GM19035 (cell line): ENCODE measurements at regions not wholly inside any gene's neighbourhood (a gene's known extent, or its start where the extent isn't known, plus 50 kb on each side); places are given as distances from the start of the nearest gene placed in this dataset.

Experiments used
- ATAC-seq: cut with Tn5 transposase; IDR thresholded peaks from one replicate; pipeline ENCODE4 v1.9.1; 2021; ENCODE audit not compliant: unreplicated experiment

GRCh38 chr3:147046916-147047315 lies 359.4 kb downstream of the ZIC4 start:
- ATAC-seq: no peak

- ATAC-seq: no peak
Observed at GRCh38 chr3:147038481-147038880, 367.9 kb downstream of the ZIC4 start.

- ATAC-seq: no peak
Observed at GRCh38 chr3:147034359-147034758, 372.0 kb downstream of the ZIC4 start.

DNA sequence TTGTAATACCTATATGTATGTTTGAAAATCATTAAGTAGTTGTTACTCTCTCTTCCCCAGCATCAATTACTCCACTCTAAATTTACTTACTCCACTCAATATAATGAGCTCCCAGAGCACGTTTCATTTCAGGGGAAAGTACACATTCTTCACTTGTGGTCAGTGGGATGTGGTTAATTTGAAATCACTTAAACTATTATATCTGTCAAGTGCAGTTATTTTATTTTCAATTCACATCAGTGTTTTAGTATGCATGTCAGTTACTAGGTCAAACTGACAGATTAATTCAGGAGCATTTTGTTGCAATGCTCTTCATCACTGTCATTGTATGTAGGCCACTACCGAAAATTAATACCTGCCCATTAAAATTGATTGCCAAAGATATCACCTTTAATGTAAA lies 376.1 kb downstream of the ZIC4 start:
- ATAC-seq: no peak

DNA sequence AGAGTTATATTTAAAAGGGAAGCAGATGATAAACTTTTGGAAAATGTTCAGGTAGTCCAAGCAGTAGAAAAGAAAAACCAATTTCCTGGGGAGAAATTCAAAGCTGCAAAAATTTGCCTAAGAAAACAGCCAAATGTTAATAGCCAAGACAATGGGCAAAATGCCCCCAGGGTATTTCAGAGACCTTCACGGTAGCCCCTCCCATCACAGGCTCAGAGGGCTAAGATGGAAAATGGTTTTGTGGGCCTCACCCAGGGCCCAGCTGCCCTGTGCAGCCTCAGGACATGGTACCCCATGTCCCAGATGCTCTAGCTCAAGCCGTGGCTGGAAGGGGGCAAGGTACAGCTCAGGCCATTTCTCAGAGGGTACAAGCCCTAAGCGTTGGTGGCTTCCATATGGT lies 391.0 kb downstream of the ZIC4 start:
- no peak for ATAC-seq

GRCh38 chr3:147008886-147009285 lies 397.5 kb downstream of the ZIC4 start:
- no peak for ATAC-seq

DNA sequence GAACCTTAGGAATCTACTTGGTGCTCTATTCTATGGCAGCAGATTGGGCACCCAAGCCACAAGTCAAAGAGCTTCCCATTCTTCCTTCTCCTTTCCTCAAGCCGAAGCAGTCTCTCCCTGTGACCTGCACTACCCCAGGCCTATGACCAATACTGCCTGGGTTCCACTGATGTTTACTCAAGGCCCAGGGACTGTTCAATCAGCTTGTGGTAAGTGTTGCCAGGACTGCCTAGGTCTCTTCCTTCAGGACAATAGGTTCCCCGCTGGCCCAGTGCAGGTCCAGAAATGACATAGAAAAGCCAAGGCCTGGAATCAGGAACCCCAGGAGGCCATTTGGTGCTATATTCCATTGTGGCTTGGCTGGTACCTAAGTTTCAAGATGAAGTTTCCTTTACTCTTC lies 397.9 kb downstream of the ZIC4 start:
- no peak for ATAC-seq

- ATAC-seq: no peak
Observed at GRCh38 chr3:147007736-147008245, 398.6 kb downstream of the ZIC4 start.

- no peak for ATAC-seq
Observed at GRCh38 chr3:147002721-147003120, 397.6 kb upstream of the PLSCR5 start.

DNA sequence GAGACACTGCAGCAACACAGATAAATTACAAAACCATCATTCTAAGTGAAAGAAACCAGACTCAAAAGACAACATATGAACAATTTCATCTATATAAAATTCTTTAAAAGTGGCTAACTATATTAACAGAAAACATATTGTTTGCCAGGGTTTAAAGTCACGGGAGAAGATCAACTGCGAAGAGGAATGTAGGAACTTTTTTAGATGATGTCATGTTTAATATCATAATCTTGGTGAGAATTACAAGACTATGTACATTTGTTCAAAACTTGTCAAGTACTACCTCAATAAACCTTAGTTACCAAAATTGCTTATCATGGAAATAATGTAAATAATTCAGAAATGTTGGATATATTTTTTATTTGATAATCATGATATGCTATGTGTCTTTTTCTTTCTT lies 395.1 kb upstream of the PLSCR5 start:
- no peak for ATAC-seq

DNA sequence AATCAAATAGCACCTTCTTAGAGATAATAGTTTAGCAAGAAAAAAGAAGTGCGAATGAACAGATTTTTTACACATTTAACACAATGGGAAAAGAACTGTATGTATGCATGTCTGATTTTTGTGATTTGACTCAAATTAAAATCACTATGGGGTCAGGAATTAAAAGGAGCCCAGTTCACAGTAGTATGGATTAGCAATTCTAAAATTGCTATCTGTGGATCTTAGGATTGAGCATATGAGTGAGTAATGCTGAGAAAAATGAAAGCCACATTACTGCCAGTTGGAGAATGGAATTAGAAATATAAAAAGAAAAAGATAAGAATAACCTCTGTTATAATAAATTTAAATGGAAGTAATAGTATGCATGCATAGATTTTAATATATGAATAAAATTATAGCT lies 386.8 kb upstream of the PLSCR5 start:
- ATAC-seq: no peak

- ATAC-seq: no peak
Observed at GRCh38 chr3:146975476-146975875, 370.3 kb upstream of the PLSCR5 start.

GRCh38 chr3:146975032-146975431 lies 369.9 kb upstream of the PLSCR5 start:
- no peak for ATAC-seq

DNA sequence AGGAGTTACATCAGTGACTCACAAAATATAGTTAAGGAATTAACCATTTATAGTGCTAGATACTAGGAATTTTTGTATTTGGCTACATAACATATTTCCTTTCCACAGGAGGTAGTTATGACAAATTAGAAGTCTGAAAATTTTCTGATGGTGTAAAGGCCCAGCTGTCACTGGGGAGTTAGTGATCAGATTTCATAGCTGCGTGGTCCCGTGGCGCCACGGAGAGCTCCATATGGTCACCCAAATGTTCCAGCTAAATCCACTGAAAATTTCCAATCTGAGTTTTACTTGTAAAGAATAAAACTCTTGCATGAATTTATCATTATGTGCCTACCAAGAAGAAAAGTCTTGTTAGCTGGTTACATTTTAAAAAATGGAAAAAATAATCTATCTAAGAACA lies 368.9 kb upstream of the PLSCR5 start:
- ATAC-seq: no peak

GRCh38 chr3:146972726-146973125 lies 367.6 kb upstream of the PLSCR5 start:
- ATAC-seq: no peak

GRCh38 chr3:146970236-146970635 lies 365.1 kb upstream of the PLSCR5 start:
- ATAC-seq: no peak

DNA sequence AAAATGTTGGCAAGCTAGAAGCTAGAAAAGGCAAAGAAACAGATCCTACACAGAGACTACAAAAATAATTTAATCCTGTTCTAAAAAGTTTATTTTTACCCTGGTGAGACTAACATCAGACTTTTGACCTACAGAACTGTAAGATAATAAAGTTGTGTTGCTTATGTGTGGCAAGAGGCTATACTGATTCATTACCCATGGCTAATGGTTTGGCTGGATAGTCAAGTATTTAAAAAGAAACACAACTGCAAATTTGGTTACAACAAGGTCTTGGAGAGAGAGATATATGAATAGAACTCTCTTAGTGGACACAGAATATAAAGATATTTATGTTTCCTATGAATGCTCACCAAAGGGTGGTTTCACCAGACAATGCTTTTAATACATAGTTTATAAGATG lies 364.2 kb upstream of the PLSCR5 start:
- no peak for ATAC-seq

DNA sequence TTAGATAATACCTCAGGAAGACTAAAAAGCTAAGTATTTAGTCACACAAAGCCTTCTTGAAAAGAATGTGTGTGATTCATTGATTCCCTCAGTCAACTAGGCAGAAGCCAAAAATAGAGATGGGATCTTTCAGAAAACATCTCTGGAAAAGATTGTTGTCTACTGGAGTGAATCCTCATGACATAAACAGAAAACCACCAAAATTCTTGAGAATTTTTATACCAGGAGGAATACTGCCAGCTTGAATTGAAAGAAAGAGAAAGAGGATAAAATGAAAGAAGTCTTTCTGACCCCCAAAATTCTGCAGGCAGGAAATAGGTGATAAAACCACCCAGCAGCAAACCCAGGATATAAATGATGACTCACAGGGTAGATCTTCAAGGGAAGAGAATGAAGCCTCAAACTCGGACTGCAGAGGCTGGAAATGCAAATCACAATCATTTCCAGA lies 363.1 kb upstream of the PLSCR5 start:
- ATAC-seq: no peak

- no peak for ATAC-seq
Observed at GRCh38 chr3:146967783-146968182, 362.6 kb upstream of the PLSCR5 start.

DNA sequence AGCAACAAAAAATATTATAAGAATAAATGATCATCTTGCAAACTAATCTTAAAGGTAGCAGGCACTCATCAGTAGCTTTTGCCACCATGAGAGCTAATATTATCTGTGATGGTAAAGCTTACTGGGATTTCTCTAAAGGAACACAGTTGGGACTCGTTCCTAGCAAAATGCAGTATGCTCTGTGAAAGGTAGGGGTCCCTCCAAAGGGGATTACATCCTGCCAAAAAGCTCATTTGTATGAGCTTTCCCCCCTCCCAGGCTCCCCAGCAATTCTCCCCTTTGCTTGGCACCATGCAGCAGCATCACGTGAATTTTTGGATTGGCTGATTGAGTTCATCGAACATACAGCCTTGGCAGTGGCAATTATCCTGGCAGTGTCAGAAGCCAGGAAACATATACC lies 361.0 kb upstream of the PLSCR5 start:
- no peak for ATAC-seq

DNA sequence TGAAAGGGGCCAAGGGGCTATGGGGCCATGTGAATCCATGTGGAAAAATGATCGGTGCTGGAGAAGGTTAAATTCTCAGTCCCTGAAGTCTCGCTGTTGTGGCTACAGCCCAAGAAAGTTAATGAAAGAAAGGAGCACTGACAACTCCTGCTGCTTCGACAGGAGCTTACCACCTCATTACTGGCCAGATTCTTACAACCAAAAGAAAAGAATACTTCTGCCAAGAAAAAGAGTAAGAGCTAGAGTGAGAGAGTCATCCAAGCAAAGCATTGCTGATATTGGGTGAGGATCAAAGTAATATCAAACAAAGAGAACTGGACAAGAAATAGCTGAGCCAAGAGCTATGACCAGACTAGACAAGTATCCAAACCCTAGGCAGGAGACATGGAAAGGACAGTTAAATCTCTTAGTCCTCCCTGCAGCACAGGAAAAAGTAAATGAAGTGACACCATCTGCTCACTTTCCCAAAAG lies 348.4 kb upstream of the PLSCR5 start:
- no peak for ATAC-seq

- no peak for ATAC-seq
Observed at GRCh38 chr3:146948985-146949384, 343.8 kb upstream of the PLSCR5 start.

DNA sequence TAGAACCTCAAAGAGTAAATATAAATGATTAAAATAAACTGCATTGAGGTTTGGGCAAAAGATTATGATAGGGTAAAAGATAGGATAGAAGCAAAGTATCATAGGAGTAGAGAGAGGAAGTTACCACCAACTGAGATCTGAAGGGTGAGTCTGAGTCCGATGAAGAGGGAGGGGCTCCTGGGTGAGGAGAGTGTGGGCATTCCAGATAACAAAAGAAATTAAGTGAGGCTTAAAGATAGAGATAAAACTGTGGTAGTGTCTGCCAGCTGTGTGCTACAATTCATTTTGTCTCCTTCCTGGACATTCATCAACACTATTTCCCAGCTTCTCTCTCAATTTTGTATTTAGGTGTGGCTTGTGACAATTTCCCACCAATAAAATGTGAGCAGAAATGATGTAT lies 343.0 kb upstream of the PLSCR5 start:
- ATAC-seq: no peak

GRCh38 chr3:146929696-146930095 lies 324.6 kb upstream of the PLSCR5 start:
- ATAC-seq: no peak
